ENCODE measurements at regions not wholly inside any gene's neighbourhood (a gene's known extent, or its start where the extent isn't known, plus 50 kb on each side); places are given as distances from the start of the nearest gene placed in this dataset.

DNA sequence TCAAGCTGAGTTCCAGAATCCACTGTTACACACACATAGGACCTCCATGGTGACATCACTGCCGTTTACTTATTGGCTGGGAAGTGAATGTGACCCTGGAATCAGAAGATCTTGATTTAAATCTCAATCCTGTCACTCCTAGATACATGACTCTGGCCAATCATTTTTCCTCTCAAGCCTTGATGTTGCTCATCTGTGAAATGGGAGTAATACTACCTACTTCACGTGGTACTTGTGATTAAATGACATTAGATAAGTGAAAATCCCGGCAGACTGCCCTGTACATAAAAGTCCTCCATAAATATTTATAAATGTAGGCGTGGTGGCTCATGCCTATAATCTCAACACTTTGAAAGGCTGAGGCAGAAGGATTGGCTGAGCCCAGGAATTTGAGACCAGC lies 88.0 kb upstream of the SVIL start:
- TF ChIP-seq, protein P1, sequence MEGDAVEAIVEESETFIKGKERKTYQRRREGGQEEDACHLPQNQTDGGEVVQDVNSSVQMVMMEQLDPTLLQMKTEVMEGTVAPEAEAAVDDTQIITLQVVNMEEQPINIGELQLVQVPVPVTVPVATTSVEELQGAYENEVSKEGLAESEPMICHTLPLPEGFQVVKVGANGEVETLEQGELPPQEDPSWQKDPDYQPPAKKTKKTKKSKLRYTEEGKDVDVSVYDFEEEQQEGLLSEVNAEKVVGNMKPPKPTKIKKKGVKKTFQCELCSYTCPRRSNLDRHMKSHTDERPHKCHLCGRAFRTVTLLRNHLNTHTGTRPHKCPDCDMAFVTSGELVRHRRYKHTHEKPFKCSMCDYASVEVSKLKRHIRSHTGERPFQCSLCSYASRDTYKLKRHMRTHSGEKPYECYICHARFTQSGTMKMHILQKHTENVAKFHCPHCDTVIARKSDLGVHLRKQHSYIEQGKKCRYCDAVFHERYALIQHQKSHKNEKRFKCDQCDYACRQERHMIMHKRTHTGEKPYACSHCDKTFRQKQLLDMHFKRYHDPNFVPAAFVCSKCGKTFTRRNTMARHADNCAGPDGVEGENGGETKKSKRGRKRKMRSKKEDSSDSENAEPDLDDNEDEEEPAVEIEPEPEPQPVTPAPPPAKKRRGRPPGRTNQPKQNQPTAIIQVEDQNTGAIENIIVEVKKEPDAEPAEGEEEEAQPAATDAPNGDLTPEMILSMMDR (IDR thresholded peaks at IDR 0.05; ENCODE audit: low read depth, low read length): no peak
- Histone ChIP-seq H3K36me3 (peaks cover 5% of the 10 kb centered on the region; the same call in 1 of the 2 replicates), H3K4me3 (ENCODE audit: low read depth, low read length) (no peak overlapping the region), H3K9me3 (0 out of 2 replicates have a peak, but pooled peaks cover 3% of the 10 kb centered on the region), H3K4me1 (peaks cover 11% of the 10 kb centered on the region), H3K27me3 (no peaks in the 10 kb centered on the region)
- DNase-seq: no peak

DNA sequence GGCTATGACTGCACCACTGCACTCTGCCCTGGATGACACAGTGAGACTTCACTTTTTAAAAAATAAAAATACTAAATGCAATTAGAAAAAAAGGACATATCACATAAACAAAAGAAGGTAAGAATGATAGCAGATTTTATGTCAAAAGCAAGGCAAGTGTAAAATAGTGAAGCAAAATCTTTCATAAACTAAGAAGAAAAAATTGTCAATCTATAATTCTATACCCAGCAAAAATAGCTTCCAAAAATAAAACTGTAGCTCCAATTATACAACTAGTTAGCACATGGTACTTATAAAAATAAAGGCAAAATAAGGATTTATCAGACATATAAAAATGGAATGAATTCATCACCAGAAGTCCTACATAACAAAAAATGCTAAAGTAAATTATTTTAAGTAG lies 85.4 kb upstream of the SVIL start:
- no peaks in the 10 kb centered on the region for H3K27me3 ChIP-seq
- DNase-seq: no peak
- H3K4me1 ChIP-seq: peaks cover 6% of the 10 kb centered on the region
- no peak overlapping the region for H3K4me3 ChIP-seq (ENCODE audit: low read depth, low read length)
- peaks cover 5% of the 10 kb centered on the region; the same call in 1 of the 2 replicates for H3K36me3 ChIP-seq
- TF ChIP-seq, protein P1 (IDR thresholded peaks at IDR 0.05; ENCODE audit: low read depth, low read length): no peak
- H3K9me3 ChIP-seq: peaks cover 3% of the 10 kb centered on the region; the same call in 1 of the 2 replicates

DNA sequence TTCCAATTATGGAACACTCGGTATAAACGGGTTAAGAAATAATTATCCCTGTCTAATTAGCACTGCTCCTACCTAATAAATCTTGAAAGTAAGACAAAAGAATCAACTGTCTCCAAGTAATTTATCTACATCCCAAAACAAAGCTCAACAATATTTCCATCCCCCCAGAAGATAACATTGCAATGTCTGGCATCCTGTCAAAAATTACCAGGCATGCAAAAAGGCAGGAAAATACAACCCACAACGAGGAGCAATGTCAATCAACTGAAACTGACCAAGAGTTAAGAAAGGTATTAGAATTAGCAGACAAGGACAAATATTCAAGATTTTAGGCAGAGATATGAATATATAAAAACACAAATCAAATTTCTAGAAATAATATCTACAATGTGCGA lies 84.5 kb upstream of the SVIL start:
- Histone ChIP-seq H3K36me3 (peaks cover 5% of the 10 kb centered on the region; the same call in 1 of the 2 replicates), H3K27me3 (no peaks in the 10 kb centered on the region), H3K4me1 (peaks cover 6% of the 10 kb centered on the region), H3K4me3 (ENCODE audit: low read depth, low read length) (no peak overlapping the region), H3K9me3 (peaks cover 3% of the 10 kb centered on the region; the same call in 1 of the 2 replicates)
- TF ChIP-seq, protein P1 (IDR thresholded peaks at IDR 0.05; ENCODE audit: low read depth, low read length): no peak
- DNase-seq: no peak

DNA sequence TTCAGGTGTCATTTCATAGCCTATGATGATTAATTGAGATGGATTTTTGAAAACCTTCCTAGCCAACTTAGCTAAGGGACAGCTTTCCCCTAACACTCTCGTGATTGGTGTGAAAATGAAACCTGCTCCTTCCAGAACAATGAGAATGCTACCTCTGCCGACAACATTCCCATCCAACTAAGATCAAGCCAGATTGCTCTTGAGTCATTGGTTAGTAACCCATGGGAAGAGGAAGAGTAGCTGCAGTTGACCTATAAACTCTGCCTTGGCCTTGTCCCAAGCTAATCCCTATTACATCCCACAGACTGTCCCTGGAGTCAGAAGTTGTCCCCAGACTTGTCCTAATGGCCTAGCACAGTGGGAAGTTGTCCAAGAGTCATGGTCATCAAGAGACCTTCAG lies 80.5 kb upstream of the SVIL start:
- Histone ChIP-seq H3K27me3 (no peaks in the 10 kb centered on the region), H3K9me3 (no peaks in the 10 kb centered on the region; the same call in 1 of the 2 replicates), H3K36me3 (no peaks in the 10 kb centered on the region), H3K4me3 (ENCODE audit: low read depth, low read length) (no peak overlapping the region), H3K4me1 (peaks cover 6% of the 10 kb centered on the region)
- TF ChIP-seq, protein P1 (IDR thresholded peaks at IDR 0.05; ENCODE audit: low read depth, low read length): no peak
- no peak for DNase-seq

DNA sequence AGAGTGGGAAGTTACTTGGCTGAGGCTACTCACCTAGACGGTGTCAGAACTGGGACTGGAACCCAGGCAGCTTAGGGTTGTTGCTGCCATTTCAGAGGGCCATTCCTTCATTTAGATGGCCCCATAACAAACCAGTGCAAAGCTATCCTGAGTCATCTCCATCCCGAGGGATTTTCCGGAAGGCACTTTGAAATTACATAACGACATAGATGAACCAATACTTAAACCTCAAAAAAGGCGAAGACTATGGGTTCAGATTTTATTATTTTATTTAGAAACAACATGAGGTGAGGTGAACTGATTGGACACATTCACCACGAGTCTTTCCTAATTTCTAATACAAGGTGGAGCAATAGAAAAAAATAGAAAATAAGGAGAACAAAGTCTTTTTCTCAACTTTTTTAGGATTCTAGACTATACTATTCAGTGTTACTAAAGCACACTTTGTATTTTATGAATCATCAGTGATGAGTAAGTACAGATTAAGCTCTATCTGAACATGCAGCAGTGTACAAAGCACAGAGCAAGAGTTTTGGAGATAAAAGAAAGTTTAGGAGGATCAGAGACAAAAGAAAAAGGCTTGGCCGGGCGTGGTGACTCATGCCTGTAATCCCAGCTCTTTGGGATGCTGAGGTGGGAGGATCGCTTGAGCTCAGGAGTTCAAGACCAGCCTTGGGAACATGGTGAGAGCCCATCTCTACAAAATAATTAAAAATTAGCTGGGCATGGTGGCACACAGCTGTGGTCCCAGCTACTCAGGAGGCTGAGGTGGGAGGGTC lies 79.5 kb upstream of the SVIL start:
- no peak overlapping the region for H3K4me3 ChIP-seq (ENCODE audit: low read depth, low read length)
- no peak for DNase-seq
- no peaks in the 10 kb centered on the region; the same call in 1 of the 2 replicates for H3K9me3 ChIP-seq
- H3K27me3 ChIP-seq: no peaks in the 10 kb centered on the region
- peaks cover 2% of the 10 kb centered on the region; the same call in 1 of the 2 replicates for H3K4me1 ChIP-seq
- TF ChIP-seq, protein P1 (IDR thresholded peaks at IDR 0.05; ENCODE audit: low read depth, low read length): no peak
- H3K36me3 ChIP-seq: no peaks in the 10 kb centered on the region

DNA sequence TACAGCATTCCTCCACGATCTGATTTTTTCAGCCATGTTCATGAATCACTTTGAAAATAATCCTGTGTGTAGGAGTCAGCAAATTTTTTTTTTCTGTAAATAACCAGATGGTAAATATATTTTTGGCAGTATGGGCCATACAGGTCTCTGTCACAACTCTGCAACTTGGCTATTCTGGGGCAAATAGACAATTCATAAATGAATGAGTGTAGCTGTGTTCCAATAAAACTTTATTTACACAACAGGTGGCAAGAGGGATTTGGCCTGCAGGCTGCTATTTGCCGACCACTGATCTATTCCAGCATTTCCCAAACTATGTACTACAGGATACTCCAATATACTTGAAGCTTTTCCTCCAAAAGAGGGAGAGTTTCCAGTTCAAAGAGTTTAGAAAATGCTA lies 78.7 kb upstream of the SVIL start:
- TF ChIP-seq, protein P1 (IDR thresholded peaks at IDR 0.05; ENCODE audit: low read depth, low read length): no peak
- Histone ChIP-seq H3K4me1 (peaks cover 2% of the 10 kb centered on the region; the same call in 1 of the 2 replicates), H3K36me3 (no peaks in the 10 kb centered on the region)

More for the DNA sequence above, 78.7 kb upstream of the SVIL start:
- Histone ChIP-seq H3K4me3 (ENCODE audit: low read depth, low read length) (no peak overlapping the region), H3K9me3 (no peaks in the 10 kb centered on the region; the same call in 1 of the 2 replicates), H3K27me3 (no peaks in the 10 kb centered on the region)
- DNase-seq: no peak
